Astrocyte (in vitro differentiated cells and primary cell): ENCODE measurements at regions not wholly inside any gene's neighbourhood (a gene's known extent, or its start where the extent isn't known, plus 50 kb on each side); places are given as distances from the start of the nearest gene placed in this dataset.

Source experiments
- DNase-seq: peaks from one replicate; pipeline ENCODE4 v3.0.0-alpha.2; 2010; ENCODE audit warnings: low read depth
- FAIRE-seq: peaks from 2 replicates; lab custom pipeline; 2011; peaks lifted over from hg19 to GRCh38; lab: Jason Lieb, UNC
- H2AFZ ChIP-seq: 2 replicates; pipeline ENCODE4 v1.6.0; 2012; ENCODE audit warnings: low read depth, low read length, inconsistent platforms
- H3K27ac ChIP-seq: 2 replicates; pipeline ENCODE4 v1.5.1; 2011; ENCODE audit warnings: low read depth, low read length, inconsistent platforms
- H3K27me3 ChIP-seq: 2 replicates; pipeline ENCODE4 v1.6.0; 2011; ENCODE audit warnings: low read length, inconsistent platforms; ENCODE audit not compliant: insufficient read depth
- H3K36me3 ChIP-seq: 2 replicates; pipeline ENCODE4 v1.5.1; 2011; ENCODE audit warnings: low read length, inconsistent platforms; ENCODE audit not compliant: insufficient read depth
- H3K4me1 ChIP-seq: 2 replicates; pipeline ENCODE4 v1.5.1; 2011; ENCODE audit warnings: low read length, inconsistent platforms; ENCODE audit not compliant: insufficient read depth
- H3K4me2 ChIP-seq: 2 replicates; pipeline ENCODE4 v1.6.0; 2012; ENCODE audit warnings: low read length, inconsistent platforms
- H3K4me3 ChIP-seq: 2 replicates; pipeline ENCODE4 v1.5.1; 2011; ENCODE audit warnings: low read depth, mild to moderate bottlenecking, low read length, inconsistent platforms; ENCODE audit not compliant: insufficient read depth
- H3K79me2 ChIP-seq: 2 replicates; pipeline ENCODE4 v1.6.0; 2012; ENCODE audit warnings: mild to moderate bottlenecking, low read length, inconsistent platforms; ENCODE audit not compliant: insufficient read depth
- H3K9ac ChIP-seq: 2 replicates; pipeline ENCODE4 v1.6.0; 2012; ENCODE audit warnings: mild to moderate bottlenecking, low read length, inconsistent platforms
- H3K9me3 ChIP-seq: 2 replicates; pipeline ENCODE4 v1.5.1; 2012; ENCODE audit warnings: low read depth, mild to moderate bottlenecking, low read length, inconsistent platforms; ENCODE audit not compliant: insufficient read depth
- H4K20me1 ChIP-seq: 2 replicates; pipeline ENCODE4 v1.6.0; 2012; ENCODE audit warnings: low read length, inconsistent platforms; ENCODE audit not compliant: insufficient read depth
- H3K27ac Mint-ChIP-seq: one replicate; pipeline ENCODE4 v1.8.0; 2021; ENCODE audit warnings: mild to moderate bottlenecking, mixed read lengths; ENCODE audit not compliant: unreplicated experiment
- H3K27me3 Mint-ChIP-seq: one replicate; pipeline ENCODE4 v1.8.0; 2021; ENCODE audit warnings: low read depth, mixed read lengths; ENCODE audit not compliant: unreplicated experiment
- H3K36me3 Mint-ChIP-seq: one replicate; pipeline ENCODE4 v1.8.0; 2021; ENCODE audit warnings: low read depth, mixed read lengths; ENCODE audit not compliant: unreplicated experiment
- H3K4me1 Mint-ChIP-seq: one replicate; pipeline ENCODE4 v1.8.0; 2021; ENCODE audit warnings: low read depth, mixed read lengths; ENCODE audit not compliant: unreplicated experiment
- H3K4me3 Mint-ChIP-seq: one replicate; pipeline ENCODE4 v1.8.0; 2021; ENCODE audit warnings: mild to moderate bottlenecking, moderate library complexity, mixed read lengths; ENCODE audit not compliant: unreplicated experiment
- H3K9me3 Mint-ChIP-seq: one replicate; pipeline ENCODE4 v1.8.0; 2021; ENCODE audit warnings: mild to moderate bottlenecking, mixed read lengths; ENCODE audit not compliant: unreplicated experiment
- CTCF ChIP-seq: IDR thresholded peaks from 2 replicates; pipeline ENCODE4 v1.5.1; 2011; ENCODE audit warnings: low read depth, mild to moderate bottlenecking, inconsistent platforms, low read length, moderate library complexity; ENCODE audit not compliant: insufficient read depth
- EZH2 ChIP-seq: IDR thresholded peaks from 2 replicates; pipeline ENCODE4 v1.6.1; 2012; ENCODE audit warnings: mild to moderate bottlenecking, low read length, inconsistent platforms; ENCODE audit not compliant: insufficient read depth

GRCh38 chr13:90311929-90312328, 1035.6 kb upstream of the MIR17HG start:
- Histone ChIP-seq H3K27ac (no peak overlapping the region), H3K4me1 (no peaks in the 10 kb centered on the region), H4K20me1 (no peaks in the 10 kb centered on the region), H3K79me2 (no peaks in the 10 kb centered on the region), H3K36me3 (no peaks in the 10 kb centered on the region), H3K9me3 (no peaks in the 10 kb centered on the region), H2AFZ (no peak overlapping the region), H3K27me3 (no peaks in the 10 kb centered on the region), H3K4me3 (no peak overlapping the region), H3K9ac (no peak overlapping the region), H3K4me2 (no peak overlapping the region)
- Mint-ChIP-seq H3K9me3 (no peaks in the 10 kb centered on the region), H3K36me3 (no peaks in the 10 kb centered on the region), H3K27me3 (no peaks in the 10 kb centered on the region), H3K4me1 (peaks cover 2% of the 10 kb centered on the region), H3K4me3 (no peak overlapping the region), H3K27ac (no peak overlapping the region)
- no peak for TF ChIP-seq CTCF
- TF ChIP-seq EZH2, result no peak
- DNase-seq (no peak), FAIRE-seq (no peak)

GRCh38 chr13:90315061-90315460, 1032.4 kb upstream of the MIR17HG start:
- Histone ChIP-seq H3K4me3 (no peak overlapping the region), H3K36me3 (no peaks in the 10 kb centered on the region), H2AFZ (no peak overlapping the region), H3K79me2 (no peaks in the 10 kb centered on the region), H3K9ac (no peak overlapping the region), H3K4me2 (no peak overlapping the region), H3K9me3 (no peaks in the 10 kb centered on the region), H3K4me1 (no peaks in the 10 kb centered on the region), H4K20me1 (no peaks in the 10 kb centered on the region), H3K27me3 (no peaks in the 10 kb centered on the region), H3K27ac (no peak overlapping the region)
- DNase-seq (no peak), FAIRE-seq (no peak)
- Mint-ChIP-seq H3K27ac (peak overlapping the region; percentile 55), H3K4me3 (no peak overlapping the region), H3K27me3 (no peaks in the 10 kb centered on the region), H3K36me3 (no peaks in the 10 kb centered on the region), H3K4me1 (peaks cover 2% of the 10 kb centered on the region), H3K9me3 (no peaks in the 10 kb centered on the region)
- no peak for TF ChIP-seq EZH2
- TF ChIP-seq CTCF, result no peak

GRCh38 chr13:90320664-90321063, 1026.8 kb upstream of the MIR17HG start:
- no peak for FAIRE-seq
- no peaks in the 10 kb centered on the region for H3K27me3 Mint-ChIP-seq

More at GRCh38 chr13:90320664-90321063, 1026.8 kb upstream of the MIR17HG start:
- TF ChIP-seq EZH2 (no peak), CTCF (no peak)
- Histone ChIP-seq H2AFZ (no peak overlapping the region), H3K27me3 (no peaks in the 10 kb centered on the region), H4K20me1 (no peaks in the 10 kb centered on the region), H3K4me1 (no peaks in the 10 kb centered on the region), H3K9me3 (no peaks in the 10 kb centered on the region), H3K79me2 (no peaks in the 10 kb centered on the region), H3K4me2 (no peak overlapping the region), H3K9ac (no peak overlapping the region), H3K4me3 (no peak overlapping the region), H3K27ac (no peak overlapping the region), H3K36me3 (no peaks in the 10 kb centered on the region)
- Mint-ChIP-seq H3K27ac (no peak overlapping the region), H3K4me3 (no peak overlapping the region), H3K9me3 (no peaks in the 10 kb centered on the region), H3K4me1 (no peaks in the 10 kb centered on the region), H3K36me3 (no peaks in the 10 kb centered on the region)
- DNase-seq, result no peak
